ENCODE measurements at regions not wholly inside any gene's neighbourhood (a gene's known extent, or its start where the extent isn't known, plus 50 kb on each side); places are given as distances from the start of the nearest gene placed in this dataset.

GRCh38 chr12:41907021-41907420 lies 237.7 kb downstream of the GXYLT1 start:
- no peak overlapping the region for H3K4me3 ChIP-seq (ENCODE audit: low read depth in 1 of 2, low read length in 2 of 2)
- H3K27ac ChIP-seq (ENCODE audit: low read depth in 2 of 2, low read length in 1 of 2), result no peak overlapping the region
- H3K9me3 ChIP-seq (ENCODE audit: control insufficient read depth in 2 of 2, insufficient read depth in 1 of 2, low read depth in 1 of 2, low read length in 1 of 2), result no peaks in the 10 kb centered on the region
- no peaks in the 10 kb centered on the region for H3K27me3 ChIP-seq (ENCODE audit: control insufficient read depth in 1 of 2, insufficient read depth in 2 of 2, low read length in 2 of 2)
- 71 to 80% methylated on average over 10 of the region's 10 CpGs for WGBS, 2 donors
- no peaks in the 10 kb centered on the region for H3K36me3 ChIP-seq (ENCODE audit: control insufficient read depth in 2 of 2, insufficient read depth in 2 of 2, low read length in 1 of 2)
- H3K4me1 ChIP-seq (ENCODE audit: control insufficient read depth in 2 of 2, insufficient read depth in 2 of 2, low read length in 1 of 2), result peaks cover 0 to 2% of the 10 kb centered on the region in 2 donors

- no peak overlapping the region for H3K27ac ChIP-seq (ENCODE audit: low read depth in 2 of 2, low read length in 1 of 2)
- no peak overlapping the region for H3K4me3 ChIP-seq (ENCODE audit: low read depth in 1 of 2, low read length in 2 of 2)
- no peaks in the 10 kb centered on the region for H3K9me3 ChIP-seq (ENCODE audit: control insufficient read depth in 2 of 2, insufficient read depth in 1 of 2, low read depth in 1 of 2, low read length in 1 of 2)
- WGBS, 2 donors, result 93 to 97% methylated on average over 6 of the region's 6 CpGs
- peaks cover 0 to 2% of the 10 kb centered on the region in 2 donors for H3K4me1 ChIP-seq (ENCODE audit: control insufficient read depth in 2 of 2, insufficient read depth in 2 of 2, low read length in 1 of 2)
- no peaks in the 10 kb centered on the region for H3K36me3 ChIP-seq (ENCODE audit: control insufficient read depth in 2 of 2, insufficient read depth in 2 of 2, low read length in 1 of 2)
- no peaks in the 10 kb centered on the region for H3K27me3 ChIP-seq (ENCODE audit: control insufficient read depth in 1 of 2, insufficient read depth in 2 of 2, low read length in 2 of 2)
Observed at GRCh38 chr12:41905759-41906297, 238.8 kb downstream of the GXYLT1 start.

- Histone ChIP-seq H3K27ac (ENCODE audit: low read depth in 2 of 2, low read length in 1 of 2) (no peak overlapping the region), H3K4me1 (ENCODE audit: control insufficient read depth in 2 of 2, insufficient read depth in 2 of 2, low read length in 1 of 2) (peaks cover 0 to 2% of the 10 kb centered on the region in 2 donors), H3K9me3 (ENCODE audit: control insufficient read depth in 2 of 2, insufficient read depth in 1 of 2, low read depth in 1 of 2, low read length in 1 of 2) (no peaks in the 10 kb centered on the region), H3K36me3 (ENCODE audit: control insufficient read depth in 2 of 2, insufficient read depth in 2 of 2, low read length in 1 of 2) (no peaks in the 10 kb centered on the region), H3K27me3 (ENCODE audit: control insufficient read depth in 1 of 2, insufficient read depth in 2 of 2, low read length in 2 of 2) (no peaks in the 10 kb centered on the region), H3K4me3 (ENCODE audit: low read depth in 1 of 2, low read length in 2 of 2) (no peak overlapping the region)
- WGBS, 2 donors, result 70 to 75% methylated on average over 7 of the region's 7 CpGs
Observed at GRCh38 chr12:41905073-41905758, 239.5 kb downstream of the GXYLT1 start.

- no peak overlapping the region for H3K27ac ChIP-seq (ENCODE audit: low read depth in 2 of 2, low read length in 1 of 2)
- no peaks in the 10 kb centered on the region for H3K27me3 ChIP-seq (ENCODE audit: control insufficient read depth in 1 of 2, insufficient read depth in 2 of 2, low read length in 2 of 2)
- no peaks in the 10 kb centered on the region for H3K36me3 ChIP-seq (ENCODE audit: control insufficient read depth in 2 of 2, insufficient read depth in 2 of 2, low read length in 1 of 2)
- no peaks in the 10 kb centered on the region for H3K9me3 ChIP-seq (ENCODE audit: control insufficient read depth in 2 of 2, insufficient read depth in 1 of 2, low read depth in 1 of 2, low read length in 1 of 2)
- peaks cover 0 to 2% of the 10 kb centered on the region in 2 donors for H3K4me1 ChIP-seq (ENCODE audit: control insufficient read depth in 2 of 2, insufficient read depth in 2 of 2, low read length in 1 of 2)
- no peak overlapping the region for H3K4me3 ChIP-seq (ENCODE audit: low read depth in 1 of 2, low read length in 2 of 2)
- WGBS, 2 donors, result 68 to 77% methylated on average over 4 of the region's 4 CpGs
Observed at GRCh38 chr12:41904041-41904440, 240.6 kb downstream of the GXYLT1 start.

- Histone ChIP-seq H3K36me3 (ENCODE audit: control insufficient read depth in 2 of 2, insufficient read depth in 2 of 2, low read length in 1 of 2) (no peaks in the 10 kb centered on the region), H3K9me3 (ENCODE audit: control insufficient read depth in 2 of 2, insufficient read depth in 1 of 2, low read depth in 1 of 2, low read length in 1 of 2) (no peaks in the 10 kb centered on the region), H3K4me1 (ENCODE audit: control insufficient read depth in 2 of 2, insufficient read depth in 2 of 2, low read length in 1 of 2) (peaks cover 0 to 2% of the 10 kb centered on the region in 2 donors), H3K27ac (ENCODE audit: low read depth in 2 of 2, low read length in 1 of 2) (no peak overlapping the region), H3K4me3 (ENCODE audit: low read depth in 1 of 2, low read length in 2 of 2) (no peak overlapping the region), H3K27me3 (ENCODE audit: control insufficient read depth in 1 of 2, insufficient read depth in 2 of 2, low read length in 2 of 2) (no peaks in the 10 kb centered on the region)
- WGBS, 2 donors, result 92 to 96% methylated on average over 6 of the region's 6 CpGs
Observed at GRCh38 chr12:41903014-41903708, 241.5 kb downstream of the GXYLT1 start.

GRCh38 chr12:41899577-41899976 lies 245.1 kb downstream of the GXYLT1 start:
- Histone ChIP-seq H3K27ac (ENCODE audit: low read depth in 2 of 2, low read length in 1 of 2) (no peak overlapping the region), H3K4me1 (ENCODE audit: control insufficient read depth in 2 of 2, insufficient read depth in 2 of 2, low read length in 1 of 2) (no peaks in the 10 kb centered on the region)
- 90 to 94% methylated on average over 1 of the region's 1 CpG for WGBS, 2 donors

GRCh38 chr12:41897593-41897992 lies 247.1 kb downstream of the GXYLT1 start:
- Histone ChIP-seq H3K27me3 (ENCODE audit: control insufficient read depth in 1 of 2, insufficient read depth in 2 of 2, low read length in 2 of 2) (no peaks in the 10 kb centered on the region), H3K9me3 (ENCODE audit: control insufficient read depth in 2 of 2, insufficient read depth in 1 of 2, low read depth in 1 of 2, low read length in 1 of 2) (no peaks in the 10 kb centered on the region), H3K36me3 (ENCODE audit: control insufficient read depth in 2 of 2, insufficient read depth in 2 of 2, low read length in 1 of 2) (no peaks in the 10 kb centered on the region), H3K27ac (ENCODE audit: low read depth in 2 of 2, low read length in 1 of 2) (no peak overlapping the region), H3K4me1 (ENCODE audit: control insufficient read depth in 2 of 2, insufficient read depth in 2 of 2, low read length in 1 of 2) (no peaks in the 10 kb centered on the region), H3K4me3 (ENCODE audit: low read depth in 1 of 2, low read length in 2 of 2) (no peak overlapping the region)
- WGBS, 2 donors, result 53 to 71% methylated on average over 1 of the region's 1 CpG

More at GRCh38 chr12:41899577-41899976, 245.1 kb downstream of the GXYLT1 start:
- Histone ChIP-seq H3K27me3 (ENCODE audit: control insufficient read depth in 1 of 2, insufficient read depth in 2 of 2, low read length in 2 of 2) (no peaks in the 10 kb centered on the region), H3K36me3 (ENCODE audit: control insufficient read depth in 2 of 2, insufficient read depth in 2 of 2, low read length in 1 of 2) (no peaks in the 10 kb centered on the region), H3K9me3 (ENCODE audit: control insufficient read depth in 2 of 2, insufficient read depth in 1 of 2, low read depth in 1 of 2, low read length in 1 of 2) (no peaks in the 10 kb centered on the region), H3K4me3 (ENCODE audit: low read depth in 1 of 2, low read length in 2 of 2) (no peak overlapping the region)

- Histone ChIP-seq H3K36me3 (ENCODE audit: control insufficient read depth in 2 of 2, insufficient read depth in 2 of 2, low read length in 1 of 2) (no peaks in the 10 kb centered on the region), H3K27me3 (ENCODE audit: control insufficient read depth in 1 of 2, insufficient read depth in 2 of 2, low read length in 2 of 2) (no peaks in the 10 kb centered on the region), H3K9me3 (ENCODE audit: control insufficient read depth in 2 of 2, insufficient read depth in 1 of 2, low read depth in 1 of 2, low read length in 1 of 2) (no peaks in the 10 kb centered on the region), H3K4me3 (ENCODE audit: low read depth in 1 of 2, low read length in 2 of 2) (no peak overlapping the region), H3K4me1 (ENCODE audit: control insufficient read depth in 2 of 2, insufficient read depth in 2 of 2, low read length in 1 of 2) (no peaks in the 10 kb centered on the region), H3K27ac (ENCODE audit: low read depth in 2 of 2, low read length in 1 of 2) (no peak overlapping the region)
- 85 to 90% methylated on average over 3 of the region's 3 CpGs for WGBS, 2 donors
Observed at GRCh38 chr12:41893491-41893890, 251.2 kb downstream of the GXYLT1 start.

GRCh38 chr12:41892302-41892701 lies 252.4 kb downstream of the GXYLT1 start:
- Histone ChIP-seq H3K27ac (ENCODE audit: low read depth in 2 of 2, low read length in 1 of 2) (no peak overlapping the region), H3K36me3 (ENCODE audit: control insufficient read depth in 2 of 2, insufficient read depth in 2 of 2, low read length in 1 of 2) (no peaks in the 10 kb centered on the region), H3K4me1 (ENCODE audit: control insufficient read depth in 2 of 2, insufficient read depth in 2 of 2, low read length in 1 of 2) (no peaks in the 10 kb centered on the region), H3K27me3 (ENCODE audit: control insufficient read depth in 1 of 2, insufficient read depth in 2 of 2, low read length in 2 of 2) (no peaks in the 10 kb centered on the region), H3K9me3 (ENCODE audit: control insufficient read depth in 2 of 2, insufficient read depth in 1 of 2, low read depth in 1 of 2, low read length in 1 of 2) (no peaks in the 10 kb centered on the region), H3K4me3 (ENCODE audit: low read depth in 1 of 2, low read length in 2 of 2) (no peak overlapping the region)
- 74 to 85% methylated on average over 3 of the region's 3 CpGs for WGBS, 2 donors

All from esophagus (tissue), 2 donors.